ENCODE measurements at regions not wholly inside any gene's neighbourhood (a gene's known extent, or its start where the extent isn't known, plus 50 kb on each side); places are given as distances from the start of the nearest gene placed in this dataset.

DNA sequence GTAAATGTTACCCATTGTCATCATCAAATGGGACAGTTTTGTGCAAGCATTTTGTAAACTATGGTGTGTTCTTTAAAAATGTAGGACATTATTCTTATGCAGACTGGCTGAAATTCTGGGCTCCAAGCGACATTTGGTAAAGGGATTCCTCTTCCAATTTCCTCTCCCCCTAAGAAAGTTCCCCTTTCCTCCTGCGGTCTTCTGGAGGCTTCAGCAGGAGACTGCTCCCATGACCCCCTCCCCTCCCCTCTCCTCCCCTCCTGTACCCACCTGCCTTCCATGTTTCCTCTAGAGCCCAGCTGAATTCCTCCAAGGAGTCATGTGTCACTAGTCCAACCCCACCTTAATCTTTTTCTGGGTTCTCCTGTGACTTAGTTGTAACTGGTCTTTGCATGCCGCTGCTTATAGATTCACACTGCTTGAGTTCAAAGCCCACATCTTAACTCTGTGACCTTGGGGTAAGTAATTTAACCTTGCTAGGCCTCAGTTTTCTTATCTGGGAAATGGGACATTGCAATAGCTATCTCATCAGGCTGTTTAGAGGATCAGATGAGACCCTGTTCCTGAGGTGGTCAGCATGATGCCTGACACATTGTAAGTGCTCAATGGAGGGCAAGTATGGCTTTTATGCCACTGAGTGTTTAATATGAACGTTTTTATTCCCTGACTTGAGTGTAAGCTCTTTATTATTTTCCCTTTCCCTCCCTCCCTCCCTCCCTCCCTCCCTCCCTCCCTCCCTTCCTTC, 69.9 kb upstream of the WDR26 start:
- no peak for DNase-seq
- TF ChIP-seq, protein P1, sequence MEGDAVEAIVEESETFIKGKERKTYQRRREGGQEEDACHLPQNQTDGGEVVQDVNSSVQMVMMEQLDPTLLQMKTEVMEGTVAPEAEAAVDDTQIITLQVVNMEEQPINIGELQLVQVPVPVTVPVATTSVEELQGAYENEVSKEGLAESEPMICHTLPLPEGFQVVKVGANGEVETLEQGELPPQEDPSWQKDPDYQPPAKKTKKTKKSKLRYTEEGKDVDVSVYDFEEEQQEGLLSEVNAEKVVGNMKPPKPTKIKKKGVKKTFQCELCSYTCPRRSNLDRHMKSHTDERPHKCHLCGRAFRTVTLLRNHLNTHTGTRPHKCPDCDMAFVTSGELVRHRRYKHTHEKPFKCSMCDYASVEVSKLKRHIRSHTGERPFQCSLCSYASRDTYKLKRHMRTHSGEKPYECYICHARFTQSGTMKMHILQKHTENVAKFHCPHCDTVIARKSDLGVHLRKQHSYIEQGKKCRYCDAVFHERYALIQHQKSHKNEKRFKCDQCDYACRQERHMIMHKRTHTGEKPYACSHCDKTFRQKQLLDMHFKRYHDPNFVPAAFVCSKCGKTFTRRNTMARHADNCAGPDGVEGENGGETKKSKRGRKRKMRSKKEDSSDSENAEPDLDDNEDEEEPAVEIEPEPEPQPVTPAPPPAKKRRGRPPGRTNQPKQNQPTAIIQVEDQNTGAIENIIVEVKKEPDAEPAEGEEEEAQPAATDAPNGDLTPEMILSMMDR (IDR thresholded peaks at IDR 0.05), result no peak
- Histone ChIP-seq H3K27ac (peak overlapping the region; percentile 13 to 83), H3K27me3 (no peaks in the 10 kb centered on the region), H3K4me1 (peaks cover 31% of the 10 kb centered on the region), H3K9me3 (no peaks in the 10 kb centered on the region), H3K36me3 (ENCODE audit: low read depth, missing control alignments) (no peaks in the 10 kb centered on the region), H3K4me3 (no peak overlapping the region)
- WGBS, 2 donors, result 65 to 75% methylated on average over 4 of the region's 4 CpGs
- intact Hi-C loops (cut with DNase I; ENCODE audit: low total_unique reads), result no loop called here

DNA sequence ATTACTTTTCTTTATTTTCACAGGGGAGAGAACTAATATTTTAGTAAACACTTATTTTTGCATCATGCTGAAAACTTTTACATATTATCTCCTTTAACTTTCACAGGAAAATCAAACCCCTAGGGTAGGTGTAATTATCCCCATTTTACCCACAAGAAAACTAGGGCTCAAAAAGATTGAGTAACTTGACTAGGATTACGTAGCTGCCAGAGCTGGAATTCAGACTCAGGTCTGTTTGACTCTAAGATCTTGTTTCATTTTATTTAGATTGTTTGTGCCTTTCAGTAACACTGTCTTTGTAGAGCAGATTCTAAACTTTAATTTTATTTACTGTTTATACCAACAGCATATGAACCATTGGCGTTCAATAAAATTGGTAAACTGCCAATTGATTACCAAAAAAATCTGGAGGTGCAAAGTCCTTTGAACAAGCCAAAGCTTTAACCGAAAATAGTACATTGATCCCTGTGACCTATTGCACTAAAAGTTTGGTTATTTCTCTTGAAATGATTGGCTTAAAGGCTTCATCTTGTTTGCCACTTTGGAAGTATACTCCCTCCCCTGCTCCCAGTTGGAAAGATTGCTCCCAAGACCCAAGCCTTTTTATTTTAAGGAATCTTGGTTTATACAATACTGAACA, 71.0 kb upstream of the WDR26 start:
- Histone ChIP-seq H3K27ac (no peak overlapping the region), H3K36me3 (ENCODE audit: low read depth, missing control alignments) (no peaks in the 10 kb centered on the region), H3K27me3 (no peaks in the 10 kb centered on the region), H3K4me3 (no peak overlapping the region), H3K4me1 (peaks cover 30% of the 10 kb centered on the region), H3K9me3 (no peaks in the 10 kb centered on the region)
- no peak for DNase-seq
- TF ChIP-seq POLR2A (IDR thresholded peaks at IDR 0.05), result no peak
- TF ChIP-seq, protein P1 (IDR thresholded peaks at IDR 0.05), result no peak
- WGBS, 2 donors, result 86 to 88% methylated on average over 3 of the region's 3 CpGs
- intact Hi-C loops (cut with DNase I; ENCODE audit: low total_unique reads), result no loop called here

DNA sequence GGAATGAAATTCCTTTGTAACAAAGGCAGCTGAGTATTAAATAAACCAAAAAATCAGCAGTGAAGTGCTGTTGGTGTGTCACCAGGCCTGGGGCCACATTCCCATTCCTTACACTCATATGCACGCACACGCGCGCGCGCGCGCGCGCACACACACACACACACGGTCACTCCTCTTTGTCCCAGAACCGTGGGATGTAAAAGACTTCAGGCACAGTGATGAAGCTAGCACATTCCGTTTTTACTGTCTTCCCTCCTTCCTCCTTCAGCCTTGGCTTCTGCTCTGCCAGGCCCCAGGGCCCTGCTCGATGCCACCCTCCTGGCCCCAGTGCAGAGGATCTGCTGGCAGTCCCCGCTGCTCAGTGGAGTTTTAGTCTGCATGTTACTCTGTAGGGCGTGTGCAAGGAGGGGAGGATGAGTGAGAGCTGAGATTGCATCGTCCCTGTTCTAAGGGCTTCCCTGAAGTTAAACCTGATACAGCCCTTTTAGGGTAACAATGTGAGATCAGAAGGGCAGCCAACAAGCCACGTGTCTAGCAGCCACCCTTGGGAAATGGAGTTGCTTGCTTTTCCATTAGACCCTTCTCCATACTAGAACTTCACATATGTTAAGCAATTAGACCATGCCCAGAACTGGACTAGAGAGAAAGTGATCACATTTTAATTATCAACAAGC, 71.7 kb upstream of the WDR26 start:
- Histone ChIP-seq H3K27ac (no peak overlapping the region), H3K4me3 (no peak overlapping the region), H3K4me1 (peaks cover 30% of the 10 kb centered on the region), H3K9me3 (no peaks in the 10 kb centered on the region), H3K27me3 (no peaks in the 10 kb centered on the region), H3K36me3 (ENCODE audit: low read depth, missing control alignments) (no peaks in the 10 kb centered on the region)
- 78 to 81% methylated on average over 18 of the region's 18 CpGs for WGBS, 2 donors
- intact Hi-C loops (cut with DNase I; ENCODE audit: low total_unique reads), result no loop called here
- TF ChIP-seq, protein P1 (IDR thresholded peaks at IDR 0.05), result no peak
- no peak for TF ChIP-seq POLR2A (IDR thresholded peaks at IDR 0.05)
- no peak for DNase-seq

DNA sequence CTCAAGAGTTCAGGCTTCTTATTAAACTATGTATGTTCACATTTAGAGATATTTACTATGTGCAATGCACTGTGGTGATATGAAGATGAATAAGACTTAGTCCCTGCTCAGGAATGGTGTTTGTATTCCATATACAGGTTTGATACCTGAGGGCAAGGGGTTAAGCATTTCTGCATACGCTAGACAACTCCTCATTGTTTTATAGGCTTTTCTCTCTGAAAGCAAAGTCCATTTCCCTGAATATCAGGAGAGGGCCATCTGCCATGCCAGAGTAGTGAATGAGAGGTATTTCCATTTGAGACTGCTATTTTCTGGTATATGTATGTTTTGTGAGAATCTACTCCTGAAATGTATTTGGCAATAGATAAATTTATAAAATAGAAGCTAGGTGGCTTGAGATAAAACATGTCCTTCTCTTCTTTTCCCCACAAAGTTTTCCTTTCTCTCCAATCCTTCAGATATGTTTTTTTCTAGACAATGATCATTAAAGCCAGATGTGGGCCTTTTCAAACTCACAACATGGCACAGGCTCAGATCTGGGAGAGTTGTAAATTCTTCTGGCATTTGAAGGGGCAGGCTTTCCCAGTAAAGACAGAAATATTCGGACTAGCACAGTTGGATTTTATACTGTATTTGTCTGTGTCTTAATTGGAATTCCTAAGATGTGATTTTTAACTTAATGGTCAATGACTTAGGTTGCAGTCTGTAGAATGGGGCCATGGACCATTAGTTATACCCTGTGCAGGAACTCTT, 73.3 kb upstream of the WDR26 start:
- Histone ChIP-seq H3K27me3 (no peaks in the 10 kb centered on the region), H3K27ac (no peak overlapping the region), H3K36me3 (ENCODE audit: low read depth, missing control alignments) (no peaks in the 10 kb centered on the region), H3K9me3 (no peaks in the 10 kb centered on the region), H3K4me3 (no peak overlapping the region), H3K4me1 (peaks cover 16% of the 10 kb centered on the region)
- 84 to 87% methylated on average over 2 of the region's 2 CpGs for WGBS, 2 donors
- no peak for TF ChIP-seq POLR2A (IDR thresholded peaks at IDR 0.05)
- TF ChIP-seq, protein P1 (IDR thresholded peaks at IDR 0.05), result no peak
- DNase-seq, result no peak
- intact Hi-C loops (cut with DNase I; ENCODE audit: low total_unique reads), result no loop called here
